DOHH2 (cell line): ENCODE measurements at regions not wholly inside any gene's neighbourhood (a gene's known extent, or its start where the extent isn't known, plus 50 kb on each side); places are given as distances from the start of the nearest gene placed in this dataset.
"Not testable (repeated sequence)": the region's sequence is repeated elsewhere in the genome, so short reads cannot be mapped to it uniquely, and the experiment has no call there.

ENCODE experiments used
- H3F3A ChIP-seq: fragments of 200-600 bp; sonication (generic), shearing (Covaris generic); 2 replicates; pipeline ENCODE4 v1.6.0; 2016; ENCODE audit warnings: antibody characterized with exemption, mild to moderate bottlenecking; ENCODE audit not compliant: control insufficient read depth, insufficient read depth
- H3K27ac ChIP-seq: fragments of 200-600 bp; sonication (generic); 2 replicates; pipeline ENCODE4 v1.5.1; 2014; ENCODE audit warnings: low read depth, mild to moderate bottlenecking, low read length, moderate library complexity
- H3K27me3 ChIP-seq: fragments of 200-600 bp; sonication (generic); 2 replicates; pipeline ENCODE4 v1.6.1; 2014; ENCODE audit warnings: mild to moderate bottlenecking, low read length, mixed read lengths; ENCODE audit not compliant: control insufficient read depth
- H3K36me3 ChIP-seq: fragments of 200-600 bp; sonication (generic); 2 replicates; pipeline ENCODE4 v1.6.1; 2014; ENCODE audit warnings: mild to moderate bottlenecking, low read length, moderate library complexity, mixed read lengths; ENCODE audit not compliant: control insufficient read depth
- H3K4me1 ChIP-seq: fragments of 200-600 bp; sonication (generic); 2 replicates; pipeline ENCODE4 v1.6.1; 2014; ENCODE audit warnings: mild to moderate bottlenecking, low read length, mixed read lengths; ENCODE audit not compliant: control insufficient read depth
- H3K4me2 ChIP-seq: fragments of 200-600 bp; sonication (generic); 2 replicates; pipeline ENCODE4 v1.6.0; 2014; ENCODE audit warnings: mild to moderate bottlenecking, low read length, moderate library complexity
- H3K4me3 ChIP-seq: fragments of 200-600 bp; sonication (generic); 2 replicates; pipeline ENCODE4 v1.5.1; 2014; ENCODE audit warnings: mild to moderate bottlenecking, low read length, mixed read lengths
- H3K79me2 ChIP-seq: fragments of 200-600 bp; sonication (generic); 2 replicates; pipeline ENCODE4 v1.6.1; 2014; ENCODE audit warnings: mild to moderate bottlenecking, low read length, mixed read lengths; ENCODE audit not compliant: control insufficient read depth
- H3K9me2 ChIP-seq: fragments of 200-600 bp; sonication (generic); replicated peaks from 2 replicates; pipeline ENCODE4 v1.6.1; 2014; ENCODE audit warnings: mild to moderate bottlenecking, low read length, mixed read lengths; ENCODE audit not compliant: control insufficient read depth
- H3K9me3 ChIP-seq: fragments of 200-600 bp; sonication (generic); 2 replicates; pipeline ENCODE4 v1.6.1; 2014; ENCODE audit warnings: antibody characterized with exemption, low read length, mixed read lengths; ENCODE audit not compliant: control insufficient read depth, insufficient read depth
- H4K20me1 ChIP-seq: fragments of 200-600 bp; sonication (generic); 2 replicates; pipeline ENCODE4 v1.6.0; 2014; ENCODE audit warnings: low read depth, mild to moderate bottlenecking, antibody characterized with exemption, low read length, moderate library complexity; ENCODE audit not compliant: control insufficient read depth, insufficient read depth
- EZH2phosphoT487 ChIP-seq: fragments of 200-600 bp; sonication (generic); IDR thresholded peaks from 2 replicates; pipeline ENCODE4 v1.6.1; 2017; ENCODE audit warnings: borderline replicate concordance, mild to moderate bottlenecking, antibody characterized with exemption, low read length, moderate library complexity, mixed read lengths
- TF ChIP-seq, protein P1 (sequence below): fragments of 200-600 bp; sonication (generic); IDR thresholded peaks from one replicate; pipeline ENCODE4 v1.5.1; 2014; ENCODE audit warnings: antibody characterized with exemption, mild to moderate bottlenecking, low read depth, low read length; ENCODE audit not compliant: poor library complexity, severe bottlenecking

DNA sequence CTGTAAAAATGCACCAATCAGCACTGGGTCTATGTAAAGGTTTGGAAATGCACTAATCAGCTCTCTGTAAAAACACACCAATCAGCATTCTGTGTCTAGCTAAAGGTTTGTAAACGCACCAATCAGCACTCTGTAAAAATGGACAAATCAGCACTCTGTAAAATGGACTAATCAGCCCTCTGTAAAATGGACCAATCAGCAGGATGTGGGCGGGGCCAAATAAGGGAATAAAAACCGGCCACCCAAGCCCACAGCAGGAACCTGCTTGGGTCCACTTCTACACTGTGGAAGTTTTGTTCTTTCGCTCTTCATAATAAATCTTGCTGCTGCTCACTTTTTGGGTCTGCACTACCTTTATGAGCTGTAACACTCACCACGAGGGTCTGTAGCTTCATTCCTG is 101.0 kb downstream of the SMC2 start:
- not testable (repeated sequence) for H3K4me2 ChIP-seq, H4K20me1 ChIP-seq, H3K4me3 ChIP-seq, H3K4me1 ChIP-seq, H3K27me3 ChIP-seq, H3K9me2 ChIP-seq, H3K36me3 ChIP-seq, H3F3A ChIP-seq, H3K27ac ChIP-seq, H3K79me2 ChIP-seq, H3K9me3 ChIP-seq

DNA sequence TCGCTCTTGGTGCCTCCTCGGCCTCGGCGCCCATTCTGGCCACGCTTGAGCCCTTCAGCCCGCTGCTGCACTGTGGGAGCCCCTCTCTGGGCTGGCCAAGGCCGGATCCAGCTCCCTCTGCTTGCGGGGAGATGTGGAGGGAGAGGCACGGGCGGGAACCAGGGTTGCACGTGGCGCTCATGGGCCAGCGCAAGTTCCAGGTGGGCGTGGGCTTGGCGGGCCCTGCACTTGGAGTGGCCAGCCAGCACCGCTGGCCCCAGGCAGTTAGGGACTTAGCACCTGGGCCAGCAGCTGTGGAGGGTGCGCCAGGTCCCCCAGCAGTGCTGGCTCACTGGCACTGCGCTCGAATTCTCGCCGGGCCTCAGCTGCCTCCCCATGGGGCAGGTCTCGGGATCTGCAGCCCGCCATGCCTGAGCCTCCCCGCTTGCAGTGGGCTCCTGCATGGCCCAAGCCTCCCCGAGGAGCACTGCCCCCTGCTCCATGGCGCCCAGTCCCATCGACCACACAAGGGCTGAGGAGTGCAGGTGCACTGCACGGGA is 106.4 kb downstream of the SMC2 start:
- Histone ChIP-seq H3F3A (no peaks in the 10 kb centered on the region), H3K79me2 (no peaks in the 10 kb centered on the region), H3K27me3 (no peaks in the 10 kb centered on the region), H3K36me3 (no peaks in the 10 kb centered on the region), H3K9me3 (no peaks in the 10 kb centered on the region), H3K4me3 (no peak overlapping the region), H4K20me1 (no peaks in the 10 kb centered on the region), H3K4me2 (no peak overlapping the region), H3K4me1 (no peaks in the 10 kb centered on the region), H3K27ac (no peak overlapping the region), H3K9me2 (no peaks in the 10 kb centered on the region)
- TF ChIP-seq EZH2phosphoT487: no peak
- TF ChIP-seq, protein P1, sequence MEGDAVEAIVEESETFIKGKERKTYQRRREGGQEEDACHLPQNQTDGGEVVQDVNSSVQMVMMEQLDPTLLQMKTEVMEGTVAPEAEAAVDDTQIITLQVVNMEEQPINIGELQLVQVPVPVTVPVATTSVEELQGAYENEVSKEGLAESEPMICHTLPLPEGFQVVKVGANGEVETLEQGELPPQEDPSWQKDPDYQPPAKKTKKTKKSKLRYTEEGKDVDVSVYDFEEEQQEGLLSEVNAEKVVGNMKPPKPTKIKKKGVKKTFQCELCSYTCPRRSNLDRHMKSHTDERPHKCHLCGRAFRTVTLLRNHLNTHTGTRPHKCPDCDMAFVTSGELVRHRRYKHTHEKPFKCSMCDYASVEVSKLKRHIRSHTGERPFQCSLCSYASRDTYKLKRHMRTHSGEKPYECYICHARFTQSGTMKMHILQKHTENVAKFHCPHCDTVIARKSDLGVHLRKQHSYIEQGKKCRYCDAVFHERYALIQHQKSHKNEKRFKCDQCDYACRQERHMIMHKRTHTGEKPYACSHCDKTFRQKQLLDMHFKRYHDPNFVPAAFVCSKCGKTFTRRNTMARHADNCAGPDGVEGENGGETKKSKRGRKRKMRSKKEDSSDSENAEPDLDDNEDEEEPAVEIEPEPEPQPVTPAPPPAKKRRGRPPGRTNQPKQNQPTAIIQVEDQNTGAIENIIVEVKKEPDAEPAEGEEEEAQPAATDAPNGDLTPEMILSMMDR: no peak

DNA sequence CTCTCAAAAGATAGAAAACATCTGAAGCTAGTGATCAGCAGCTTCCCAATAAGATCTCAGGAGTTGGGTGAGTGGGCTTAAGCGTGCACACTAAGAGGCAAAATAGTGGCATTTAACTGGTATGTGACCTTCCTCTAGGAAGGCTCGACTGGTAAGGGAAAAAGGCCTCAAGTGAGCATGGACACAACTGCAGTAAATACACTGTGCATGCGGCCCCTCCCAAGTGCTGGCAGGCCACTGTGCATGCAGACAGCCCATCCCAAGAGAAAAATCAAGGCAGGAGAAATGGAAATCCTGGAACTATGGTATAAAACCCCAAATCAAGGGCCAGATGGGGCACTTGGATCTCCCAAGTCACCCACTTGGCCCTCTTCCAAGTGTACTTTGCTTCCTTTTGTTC is 112.7 kb downstream of the SMC2 start:
- H3K36me3 ChIP-seq: no peaks in the 10 kb centered on the region
- H3F3A ChIP-seq: no peaks in the 10 kb centered on the region
- no peaks in the 10 kb centered on the region for H3K27me3 ChIP-seq
- no peaks in the 10 kb centered on the region for H3K79me2 ChIP-seq
- no peaks in the 10 kb centered on the region for H4K20me1 ChIP-seq
- no peaks in the 10 kb centered on the region for H3K9me2 ChIP-seq
- no peaks in the 10 kb centered on the region for H3K4me1 ChIP-seq
- no peak overlapping the region for H3K27ac ChIP-seq
- H3K4me2 ChIP-seq: no peak overlapping the region
- TF ChIP-seq, protein P1: no peak
- TF ChIP-seq EZH2phosphoT487: no peak
- no peak overlapping the region for H3K4me3 ChIP-seq
- H3K9me3 ChIP-seq: no peaks in the 10 kb centered on the region

DNA sequence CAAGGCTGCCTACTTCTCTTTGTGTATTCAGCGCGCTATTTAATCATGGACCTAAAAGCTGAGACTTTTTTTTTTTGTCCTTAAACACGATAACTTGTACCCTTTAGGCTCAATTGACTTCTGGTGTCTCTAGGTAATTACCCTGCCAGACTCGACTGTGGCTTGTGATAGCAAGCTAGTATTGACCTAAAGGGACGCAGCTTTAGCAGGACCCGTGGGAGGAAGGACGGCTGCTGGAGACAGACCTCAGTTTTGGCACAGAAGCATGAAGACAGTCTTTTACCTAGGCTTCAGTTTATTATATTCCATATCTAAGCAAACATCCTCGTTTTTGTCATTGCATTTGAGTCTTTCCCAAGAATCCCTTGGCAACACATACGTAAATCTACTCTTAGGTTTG is 115.3 kb downstream of the SMC2 start:
- H3K4me2 ChIP-seq: no peak overlapping the region
- no peak overlapping the region for H3K27ac ChIP-seq
- H3K27me3 ChIP-seq: no peaks in the 10 kb centered on the region
- no peaks in the 10 kb centered on the region for H3K9me3 ChIP-seq
- H3K4me1 ChIP-seq: no peaks in the 10 kb centered on the region
- H3K4me3 ChIP-seq: no peak overlapping the region
- no peaks in the 10 kb centered on the region for H3K9me2 ChIP-seq
- TF ChIP-seq, protein P1: no peak
- TF ChIP-seq EZH2phosphoT487: no peak
- H3K36me3 ChIP-seq: no peaks in the 10 kb centered on the region
- H3K79me2 ChIP-seq: no peaks in the 10 kb centered on the region
- no peaks in the 10 kb centered on the region for H4K20me1 ChIP-seq
- no peaks in the 10 kb centered on the region for H3F3A ChIP-seq
